Astrocyte (in vitro differentiated cells and primary cell): ENCODE measurements at regions not wholly inside any gene's neighbourhood (a gene's known extent, or its start where the extent isn't known, plus 50 kb on each side); places are given as distances from the start of the nearest gene placed in this dataset.

ENCODE experiments used
- DNase-seq: peaks from one replicate; pipeline ENCODE4 v3.0.0-alpha.2; 2010; ENCODE audit warnings: low read depth
- FAIRE-seq: peaks from 2 replicates; lab custom pipeline; 2011; peaks lifted over from hg19 to GRCh38; lab: Jason Lieb, UNC
- H2AFZ ChIP-seq: 2 replicates; pipeline ENCODE4 v1.6.0; 2012; ENCODE audit warnings: low read depth, low read length, inconsistent platforms
- H3K27ac ChIP-seq: 2 replicates; pipeline ENCODE4 v1.5.1; 2011; ENCODE audit warnings: low read depth, low read length, inconsistent platforms
- H3K27me3 ChIP-seq: 2 replicates; pipeline ENCODE4 v1.6.0; 2011; ENCODE audit warnings: low read length, inconsistent platforms; ENCODE audit not compliant: insufficient read depth
- H3K36me3 ChIP-seq: 2 replicates; pipeline ENCODE4 v1.5.1; 2011; ENCODE audit warnings: low read length, inconsistent platforms; ENCODE audit not compliant: insufficient read depth
- H3K4me1 ChIP-seq: 2 replicates; pipeline ENCODE4 v1.5.1; 2011; ENCODE audit warnings: low read length, inconsistent platforms; ENCODE audit not compliant: insufficient read depth
- H3K4me2 ChIP-seq: 2 replicates; pipeline ENCODE4 v1.6.0; 2012; ENCODE audit warnings: low read length, inconsistent platforms
- H3K4me3 ChIP-seq: 2 replicates; pipeline ENCODE4 v1.5.1; 2011; ENCODE audit warnings: low read depth, mild to moderate bottlenecking, low read length, inconsistent platforms; ENCODE audit not compliant: insufficient read depth
- H3K79me2 ChIP-seq: 2 replicates; pipeline ENCODE4 v1.6.0; 2012; ENCODE audit warnings: mild to moderate bottlenecking, low read length, inconsistent platforms; ENCODE audit not compliant: insufficient read depth
- H3K9ac ChIP-seq: 2 replicates; pipeline ENCODE4 v1.6.0; 2012; ENCODE audit warnings: mild to moderate bottlenecking, low read length, inconsistent platforms
- H3K9me3 ChIP-seq: 2 replicates; pipeline ENCODE4 v1.5.1; 2012; ENCODE audit warnings: low read depth, mild to moderate bottlenecking, low read length, inconsistent platforms; ENCODE audit not compliant: insufficient read depth
- H4K20me1 ChIP-seq: 2 replicates; pipeline ENCODE4 v1.6.0; 2012; ENCODE audit warnings: low read length, inconsistent platforms; ENCODE audit not compliant: insufficient read depth
- H3K27ac Mint-ChIP-seq: one replicate; pipeline ENCODE4 v1.8.0; 2021; ENCODE audit warnings: mild to moderate bottlenecking, mixed read lengths; ENCODE audit not compliant: unreplicated experiment
- H3K27me3 Mint-ChIP-seq: one replicate; pipeline ENCODE4 v1.8.0; 2021; ENCODE audit warnings: low read depth, mixed read lengths; ENCODE audit not compliant: unreplicated experiment
- H3K36me3 Mint-ChIP-seq: one replicate; pipeline ENCODE4 v1.8.0; 2021; ENCODE audit warnings: low read depth, mixed read lengths; ENCODE audit not compliant: unreplicated experiment
- H3K4me1 Mint-ChIP-seq: one replicate; pipeline ENCODE4 v1.8.0; 2021; ENCODE audit warnings: low read depth, mixed read lengths; ENCODE audit not compliant: unreplicated experiment
- H3K4me3 Mint-ChIP-seq: one replicate; pipeline ENCODE4 v1.8.0; 2021; ENCODE audit warnings: mild to moderate bottlenecking, moderate library complexity, mixed read lengths; ENCODE audit not compliant: unreplicated experiment
- H3K9me3 Mint-ChIP-seq: one replicate; pipeline ENCODE4 v1.8.0; 2021; ENCODE audit warnings: mild to moderate bottlenecking, mixed read lengths; ENCODE audit not compliant: unreplicated experiment
- CTCF ChIP-seq: IDR thresholded peaks from 2 replicates; pipeline ENCODE4 v1.5.1; 2011; ENCODE audit warnings: low read depth, mild to moderate bottlenecking, inconsistent platforms, low read length, moderate library complexity; ENCODE audit not compliant: insufficient read depth
- EZH2 ChIP-seq: IDR thresholded peaks from 2 replicates; pipeline ENCODE4 v1.6.1; 2012; ENCODE audit warnings: mild to moderate bottlenecking, low read length, inconsistent platforms; ENCODE audit not compliant: insufficient read depth

GRCh38 chr10:33553748-33554571 lies 219.5 kb upstream of the NRP1 start:
- no peak for FAIRE-seq
- no peak overlapping the region for H3K27ac Mint-ChIP-seq
- Histone ChIP-seq H3K4me2 (no peak overlapping the region), H3K4me1 (peaks cover 5% of the 10 kb centered on the region), H3K36me3 (no peaks in the 10 kb centered on the region), H3K79me2 (no peaks in the 10 kb centered on the region), H3K4me3 (no peak overlapping the region), H3K27ac (no peak overlapping the region), H4K20me1 (no peaks in the 10 kb centered on the region), H2AFZ (no peak overlapping the region), H3K9me3 (no peaks in the 10 kb centered on the region), H3K9ac (no peak overlapping the region), H3K27me3 (peaks cover 11% of the 10 kb centered on the region)
- no peak overlapping the region for H3K4me3 Mint-ChIP-seq
- peaks cover 41% of the 10 kb centered on the region for H3K27me3 Mint-ChIP-seq
- TF ChIP-seq CTCF (no peak), EZH2 (no peak)
- no peaks in the 10 kb centered on the region for H3K36me3 Mint-ChIP-seq
- peaks cover 7% of the 10 kb centered on the region for H3K4me1 Mint-ChIP-seq
- DNase-seq: no peak
- no peaks in the 10 kb centered on the region for H3K9me3 Mint-ChIP-seq

- Mint-ChIP-seq H3K27me3 (peaks cover 39% of the 10 kb centered on the region), H3K36me3 (no peaks in the 10 kb centered on the region), H3K27ac (no peak overlapping the region), H3K4me3 (no peak overlapping the region), H3K9me3 (no peaks in the 10 kb centered on the region), H3K4me1 (peaks cover 7% of the 10 kb centered on the region)
- no peak for DNase-seq
- Histone ChIP-seq H3K27me3 (peaks cover 9% of the 10 kb centered on the region), H3K36me3 (no peaks in the 10 kb centered on the region), H3K4me3 (no peak overlapping the region), H3K4me2 (no peak overlapping the region), H3K4me1 (no peaks in the 10 kb centered on the region), H4K20me1 (no peaks in the 10 kb centered on the region), H3K9me3 (no peaks in the 10 kb centered on the region), H2AFZ (no peak overlapping the region), H3K9ac (no peak overlapping the region), H3K79me2 (no peaks in the 10 kb centered on the region), H3K27ac (no peak overlapping the region)
- no peak for FAIRE-seq
- TF ChIP-seq CTCF: no peak
Measured at GRCh38 chr10:33552290-33552689, 217.8 kb upstream of the NRP1 start.

- no peaks in the 10 kb centered on the region for H3K36me3 Mint-ChIP-seq
- no peak overlapping the region for H3K4me3 Mint-ChIP-seq
- DNase-seq: peak; percentile 10
- H3K27me3 Mint-ChIP-seq: peaks cover 26% of the 10 kb centered on the region
- Histone ChIP-seq H3K27me3 (peaks cover 7% of the 10 kb centered on the region), H3K27ac (no peak overlapping the region), H3K36me3 (no peaks in the 10 kb centered on the region), H3K79me2 (no peaks in the 10 kb centered on the region), H2AFZ (no peak overlapping the region), H3K4me2 (no peak overlapping the region), H3K4me3 (no peak overlapping the region), H3K9me3 (no peaks in the 10 kb centered on the region), H4K20me1 (no peaks in the 10 kb centered on the region), H3K4me1 (no peaks in the 10 kb centered on the region), H3K9ac (no peak overlapping the region)
- no peaks in the 10 kb centered on the region for H3K9me3 Mint-ChIP-seq
- no peak for FAIRE-seq
- no peak overlapping the region for H3K27ac Mint-ChIP-seq
- TF ChIP-seq CTCF (no peak), EZH2 (no peak)
- peaks cover 7% of the 10 kb centered on the region for H3K4me1 Mint-ChIP-seq
Measured at GRCh38 chr10:33550811-33551210, 216.3 kb upstream of the NRP1 start.
